Activated CD8-positive, alpha-beta T cell treated with anti-CD3 and anti-CD28 coated beads for 36 hours (primary cell): ENCODE measurements at regions not wholly inside any gene's neighbourhood (a gene's known extent, or its start where the extent isn't known, plus 50 kb on each side); places are given as distances from the start of the nearest gene placed in this dataset.

Experiments used
- ATAC-seq: fragments of 200-7000 bp; cut with Tn5 transposase; one replicate; pipeline ENCODE4 v1.10.0; 2021; ENCODE audit warnings: mild to moderate bottlenecking, moderate library complexity
- CTCF ChIA-PET: fragments of 350-600 bp; sonication (Branson Sonifier 250); formaldehyde crosslinking; loops from one replicate; lab custom pipeline; 2021; ENCODE audit warnings: antibody characterized with exemption; lab: Charles Lee
- POLR2A ChIA-PET: fragments of 350-600 bp; sonication (Branson Sonifier 250); formaldehyde crosslinking; loops from one replicate; lab custom pipeline; 2021; ENCODE audit warnings: antibody characterized with exemption; lab: Charles Lee
- DNase-seq: peaks from one replicate; pipeline ENCODE4 v3.0.0-alpha.2; 2020
- H3K27ac Mint-ChIP-seq: one replicate; pipeline ENCODE4 v1.8.0; 2021; ENCODE audit warnings: mild to moderate bottlenecking, mixed read lengths
- H3K27me3 Mint-ChIP-seq: one replicate; pipeline ENCODE4 v1.8.0; 2021; ENCODE audit warnings: mixed read lengths
- H3K36me3 Mint-ChIP-seq: one replicate; pipeline ENCODE4 v1.8.0; 2021; ENCODE audit warnings: low read depth, mixed read lengths
- H3K4me1 Mint-ChIP-seq: one replicate; pipeline ENCODE4 v1.8.0; 2021; ENCODE audit warnings: low read depth, mixed read lengths
- H3K4me3 Mint-ChIP-seq: one replicate; pipeline ENCODE4 v1.8.0; 2021; ENCODE audit warnings: mild to moderate bottlenecking, moderate library complexity, mixed read lengths
- H3K9me3 Mint-ChIP-seq: one replicate; pipeline ENCODE4 v1.8.0; 2021; ENCODE audit warnings: mixed read lengths
- intact Hi-C: fragments of 100-400 bp; cut with micrococcal nuclease; formaldehyde crosslinking; loops from one replicate; pipeline ENCODE4 v1.10.0; 2022
- TF ChIP-seq, protein P1 (sequence below): fragments of 200-600 bp; IDR thresholded peaks from one replicate; pipeline ENCODE4 v1.8.0; 2022; ENCODE audit warnings: antibody characterized with exemption, mild to moderate bottlenecking

DNA sequence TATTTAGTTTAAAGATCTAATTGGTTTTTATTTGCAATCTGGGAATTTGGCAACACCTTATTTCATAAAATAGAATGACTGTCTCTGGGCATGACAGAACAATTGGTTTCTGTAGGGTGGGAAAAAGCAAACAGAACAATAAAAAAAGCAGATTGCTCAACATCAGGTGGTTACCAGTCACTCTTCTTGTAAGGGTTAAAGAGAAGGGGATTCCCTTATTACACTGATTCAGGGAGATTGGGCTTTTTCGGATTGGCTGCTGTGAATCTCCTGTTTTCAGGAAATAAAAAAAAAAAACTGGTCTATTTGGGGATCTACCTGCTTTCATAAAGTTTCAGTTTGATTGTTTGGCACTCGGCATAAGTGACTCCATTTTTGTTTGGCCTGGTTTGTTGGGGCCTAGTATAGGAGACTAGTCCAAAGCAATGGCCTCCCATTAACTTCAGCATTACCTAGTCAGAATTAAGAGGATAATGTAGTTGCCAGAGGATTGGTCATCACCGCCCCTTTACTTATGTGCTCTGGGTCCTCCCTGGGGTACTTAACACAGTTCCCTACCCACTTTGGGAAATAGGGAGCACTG, 380.5 kb downstream of the IDS start:
- TF ChIP-seq, protein P1, sequence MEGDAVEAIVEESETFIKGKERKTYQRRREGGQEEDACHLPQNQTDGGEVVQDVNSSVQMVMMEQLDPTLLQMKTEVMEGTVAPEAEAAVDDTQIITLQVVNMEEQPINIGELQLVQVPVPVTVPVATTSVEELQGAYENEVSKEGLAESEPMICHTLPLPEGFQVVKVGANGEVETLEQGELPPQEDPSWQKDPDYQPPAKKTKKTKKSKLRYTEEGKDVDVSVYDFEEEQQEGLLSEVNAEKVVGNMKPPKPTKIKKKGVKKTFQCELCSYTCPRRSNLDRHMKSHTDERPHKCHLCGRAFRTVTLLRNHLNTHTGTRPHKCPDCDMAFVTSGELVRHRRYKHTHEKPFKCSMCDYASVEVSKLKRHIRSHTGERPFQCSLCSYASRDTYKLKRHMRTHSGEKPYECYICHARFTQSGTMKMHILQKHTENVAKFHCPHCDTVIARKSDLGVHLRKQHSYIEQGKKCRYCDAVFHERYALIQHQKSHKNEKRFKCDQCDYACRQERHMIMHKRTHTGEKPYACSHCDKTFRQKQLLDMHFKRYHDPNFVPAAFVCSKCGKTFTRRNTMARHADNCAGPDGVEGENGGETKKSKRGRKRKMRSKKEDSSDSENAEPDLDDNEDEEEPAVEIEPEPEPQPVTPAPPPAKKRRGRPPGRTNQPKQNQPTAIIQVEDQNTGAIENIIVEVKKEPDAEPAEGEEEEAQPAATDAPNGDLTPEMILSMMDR = no peak
- ChIA-PET CTCF (no interaction called here), POLR2A (no interaction called here)
- Mint-ChIP-seq H3K27ac (no peak overlapping the region), H3K36me3 (no peaks in the 10 kb centered on the region), H3K4me3 (no peak overlapping the region), H3K27me3 (no peaks in the 10 kb centered on the region), H3K9me3 (no peaks in the 10 kb centered on the region), H3K4me1 (no peaks in the 10 kb centered on the region)
- DNase-seq = no peak
- ATAC-seq = no peak
- intact Hi-C loops = no loop called here

GRCh38 chrX:149121206-149121920, 383.7 kb downstream of the IDS start:
- Mint-ChIP-seq H3K4me3 (no peak overlapping the region), H3K36me3 (no peaks in the 10 kb centered on the region)

DNA sequence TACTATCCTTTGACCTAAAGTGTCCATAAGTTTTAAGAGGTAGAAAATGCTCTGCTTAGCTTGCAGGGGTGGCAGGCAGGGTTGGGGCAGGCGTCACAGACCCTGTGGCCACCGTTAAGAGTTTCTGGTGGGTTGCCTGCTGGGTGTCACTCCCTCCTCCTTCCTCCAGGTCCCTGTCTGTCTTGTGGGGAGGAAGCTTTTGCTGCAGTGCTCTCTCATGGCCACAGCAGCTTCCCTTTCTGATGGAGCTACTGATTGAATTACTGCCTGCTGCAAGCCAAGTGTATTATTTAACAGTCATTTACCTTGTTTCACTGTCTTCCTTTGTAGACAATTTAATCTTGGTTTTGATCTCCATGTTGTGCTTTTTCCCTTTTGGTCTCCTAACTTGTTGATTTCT, 384.6 kb downstream of the IDS start:
- CTCF ChIA-PET = no interaction called here
- H3K4me3 Mint-ChIP-seq = no peak overlapping the region
- no peak overlapping the region for H3K27ac Mint-ChIP-seq
- H3K4me1 Mint-ChIP-seq = no peaks in the 10 kb centered on the region
- ATAC-seq (no peak), DNase-seq (no peak)
- no peaks in the 10 kb centered on the region for H3K9me3 Mint-ChIP-seq
- intact Hi-C loops = no loop called here
- H3K36me3 Mint-ChIP-seq = no peaks in the 10 kb centered on the region
- TF ChIP-seq, protein P1 = no peak
- POLR2A ChIA-PET = no interaction called here
- no peaks in the 10 kb centered on the region for H3K27me3 Mint-ChIP-seq

More at GRCh38 chrX:149121206-149121920, 383.7 kb downstream of the IDS start:
- no peaks in the 10 kb centered on the region for H3K9me3 Mint-ChIP-seq
- DNase-seq (no peak), ATAC-seq (no peak)
- no peak overlapping the region for H3K27ac Mint-ChIP-seq
- no peaks in the 10 kb centered on the region for H3K27me3 Mint-ChIP-seq
- H3K4me1 Mint-ChIP-seq = no peaks in the 10 kb centered on the region
- TF ChIP-seq, protein P1 = no peak
- CTCF ChIA-PET = no interaction called here
- intact Hi-C loops = no loop called here
- POLR2A ChIA-PET = no interaction called here

- Mint-ChIP-seq H3K4me3 (no peak overlapping the region), H3K9me3 (peaks cover 6% of the 10 kb centered on the region), H3K27ac (no peak overlapping the region), H3K4me1 (no peaks in the 10 kb centered on the region), H3K27me3 (no peaks in the 10 kb centered on the region), H3K36me3 (peaks cover 1% of the 10 kb centered on the region)
- ChIA-PET POLR2A (no interaction called here), CTCF (no interaction called here)
- TF ChIP-seq, protein P1 = no peak
- DNase-seq (no peak), ATAC-seq (no peak)
- intact Hi-C loops = no loop called here
These were observed 390.2 kb downstream of the IDS start for GRCh38 chrX:149114874-149115273.

DNA sequence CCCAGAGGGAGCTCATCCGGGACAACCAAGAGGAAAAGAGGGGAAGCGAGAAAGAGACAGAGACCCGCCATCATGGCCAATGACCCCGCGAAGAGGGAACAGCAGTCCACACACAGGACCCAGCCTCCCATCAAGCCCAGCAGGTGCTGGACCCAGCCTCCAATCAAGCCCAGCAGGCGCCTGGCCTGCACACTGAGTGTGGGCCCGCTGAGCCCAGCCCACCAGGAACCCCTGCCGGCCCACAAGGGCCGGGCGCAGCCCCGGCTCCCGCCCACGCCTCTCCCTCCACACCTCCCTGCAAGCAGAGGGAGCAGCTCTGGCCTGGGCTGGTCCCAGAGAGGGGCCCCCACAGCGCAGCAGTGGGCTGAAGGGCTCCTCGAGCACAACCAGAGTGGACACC, 391.1 kb downstream of the IDS start:
- Mint-ChIP-seq H3K9me3 (peaks cover 6% of the 10 kb centered on the region), H3K27me3 (no peaks in the 10 kb centered on the region), H3K27ac (no peak overlapping the region), H3K4me1 (no peaks in the 10 kb centered on the region), H3K36me3 (peaks cover 1% of the 10 kb centered on the region), H3K4me3 (no peak overlapping the region)
- CTCF ChIA-PET = no interaction called here
- ATAC-seq (no peak), DNase-seq (no peak)
- intact Hi-C loops = no loop called here
- TF ChIP-seq, protein P1 = no peak
- POLR2A ChIA-PET = interaction anchor here (1.0 kb wide), 1 partner anchor 36 kb away, joined by 3 read pairs; no protein-coding TSS in a partner anchor
